BJ (cell line): ENCODE measurements at regions not wholly inside any gene's neighbourhood (a gene's known extent, or its start where the extent isn't known, plus 50 kb on each side); places are given as distances from the start of the nearest gene placed in this dataset.
A peak's percentile ranks its signal among the peaks of the same experiment; 100 is the strongest.

Experiments
- CTCF ChIA-PET: fragments of 350-600 bp; formaldehyde crosslinking; extraction: SDS; loops from one replicate; lab custom pipeline; 2021; ENCODE audit warnings: antibody characterized with exemption, inconsistent platforms; lab: Yijun Ruan, JAX
- POLR2A ChIA-PET: fragments of 300-600 bp; sonication (Branson Sonifier 250); formaldehyde crosslinking; extraction: SDS; loops from one replicate; lab custom pipeline; 2021; ENCODE audit warnings: antibody characterized with exemption; lab: Charles Lee
- DNase-seq: peaks from one replicate; pipeline ENCODE4 v3.0.0-alpha.2; 2011; ENCODE audit warnings: low read depth
- H3K27me3 ChIP-seq: 2 replicates; pipeline ENCODE4 v1.6.0; 2011; ENCODE audit warnings: low read length; ENCODE audit not compliant: control insufficient read depth, insufficient read depth
- H3K36me3 ChIP-seq: 2 replicates; pipeline ENCODE4 v1.5.1; 2011; ENCODE audit warnings: low read length; ENCODE audit not compliant: control insufficient read depth, insufficient read depth
- H3K4me3 ChIP-seq: 2 replicates; pipeline ENCODE4 v1.5.1; 2011; ENCODE audit warnings: low read depth, mild to moderate bottlenecking, control low read depth, low read length
- TF ChIP-seq, protein P1 (sequence below): IDR thresholded peaks from 2 replicates; pipeline ENCODE4 v1.5.1; 2011; ENCODE audit warnings: low read depth, mild to moderate bottlenecking, control low read depth, inconsistent platforms, low read length, moderate library complexity; ENCODE audit not compliant: insufficient read depth

DNA sequence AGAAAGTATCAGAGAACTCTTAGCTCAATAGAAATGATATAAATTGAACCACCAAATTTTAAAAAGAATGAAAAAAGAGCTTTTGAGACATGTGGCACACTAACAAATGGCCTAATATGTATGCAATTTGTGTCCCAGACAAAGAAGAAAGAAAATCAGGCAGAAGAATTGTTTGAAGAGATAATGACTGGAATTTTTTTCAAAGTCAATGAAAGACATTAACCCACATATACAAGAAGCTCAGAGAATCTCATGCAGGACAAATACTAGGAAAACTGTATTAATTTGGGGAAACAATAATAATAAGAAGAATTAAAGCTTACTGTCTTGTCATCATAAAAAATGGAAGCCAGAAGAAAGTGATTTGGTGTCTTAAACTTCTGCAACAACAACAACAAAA, 304.1 kb upstream of the RND3 start:
- Histone ChIP-seq H3K27me3 (no peaks in the 10 kb centered on the region), H3K36me3 (no peaks in the 10 kb centered on the region), H3K4me3 (no peak overlapping the region)
- TF ChIP-seq, protein P1, sequence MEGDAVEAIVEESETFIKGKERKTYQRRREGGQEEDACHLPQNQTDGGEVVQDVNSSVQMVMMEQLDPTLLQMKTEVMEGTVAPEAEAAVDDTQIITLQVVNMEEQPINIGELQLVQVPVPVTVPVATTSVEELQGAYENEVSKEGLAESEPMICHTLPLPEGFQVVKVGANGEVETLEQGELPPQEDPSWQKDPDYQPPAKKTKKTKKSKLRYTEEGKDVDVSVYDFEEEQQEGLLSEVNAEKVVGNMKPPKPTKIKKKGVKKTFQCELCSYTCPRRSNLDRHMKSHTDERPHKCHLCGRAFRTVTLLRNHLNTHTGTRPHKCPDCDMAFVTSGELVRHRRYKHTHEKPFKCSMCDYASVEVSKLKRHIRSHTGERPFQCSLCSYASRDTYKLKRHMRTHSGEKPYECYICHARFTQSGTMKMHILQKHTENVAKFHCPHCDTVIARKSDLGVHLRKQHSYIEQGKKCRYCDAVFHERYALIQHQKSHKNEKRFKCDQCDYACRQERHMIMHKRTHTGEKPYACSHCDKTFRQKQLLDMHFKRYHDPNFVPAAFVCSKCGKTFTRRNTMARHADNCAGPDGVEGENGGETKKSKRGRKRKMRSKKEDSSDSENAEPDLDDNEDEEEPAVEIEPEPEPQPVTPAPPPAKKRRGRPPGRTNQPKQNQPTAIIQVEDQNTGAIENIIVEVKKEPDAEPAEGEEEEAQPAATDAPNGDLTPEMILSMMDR: no peak
- DNase-seq: no peak
- POLR2A ChIA-PET: interaction anchor here (0.6 kb wide), 1 partner anchor 325 kb away, joined by 3 read pairs; no protein-coding TSS in a partner anchor
- CTCF ChIA-PET: interaction anchor here (1.2 kb wide), 1 partner anchor 117 kb away, joined by 3 read pairs; no protein-coding TSS in a partner anchor

DNA sequence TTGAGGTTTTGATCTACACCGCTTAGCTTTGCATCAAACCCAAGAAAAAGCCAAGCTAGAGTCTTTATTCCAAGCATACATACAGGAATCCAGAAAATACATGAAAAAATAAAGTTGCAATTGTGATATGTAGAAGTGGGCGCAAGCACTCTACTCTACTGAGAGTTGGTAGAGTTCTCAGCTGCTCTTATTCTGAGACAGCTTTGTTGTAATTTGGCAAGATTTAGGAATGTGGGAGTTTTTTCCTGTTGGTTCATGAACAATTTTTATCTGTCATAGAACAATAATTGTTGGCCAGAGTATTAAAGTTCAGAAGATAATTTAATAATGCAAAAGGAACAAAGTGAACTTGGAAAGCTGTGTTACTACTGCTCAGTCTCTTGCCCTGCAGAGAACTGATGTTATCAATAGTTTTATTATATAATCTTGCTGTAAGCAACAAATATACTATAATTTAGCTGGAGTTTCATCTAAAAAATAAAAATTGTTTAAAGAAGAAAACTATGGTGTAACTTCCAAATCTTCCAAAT, 302.0 kb upstream of the RND3 start:
- H3K4me3 ChIP-seq: no peak overlapping the region
- DNase-seq: no peak
- TF ChIP-seq, protein P1: no peak
- H3K27me3 ChIP-seq: no peaks in the 10 kb centered on the region
- ChIA-PET POLR2A (no interaction called here), CTCF (interaction anchor here (0.6 kb wide), 1 partner anchor 139 kb away, joined by 3 read pairs; no protein-coding TSS in a partner anchor)
- no peaks in the 10 kb centered on the region for H3K36me3 ChIP-seq

DNA sequence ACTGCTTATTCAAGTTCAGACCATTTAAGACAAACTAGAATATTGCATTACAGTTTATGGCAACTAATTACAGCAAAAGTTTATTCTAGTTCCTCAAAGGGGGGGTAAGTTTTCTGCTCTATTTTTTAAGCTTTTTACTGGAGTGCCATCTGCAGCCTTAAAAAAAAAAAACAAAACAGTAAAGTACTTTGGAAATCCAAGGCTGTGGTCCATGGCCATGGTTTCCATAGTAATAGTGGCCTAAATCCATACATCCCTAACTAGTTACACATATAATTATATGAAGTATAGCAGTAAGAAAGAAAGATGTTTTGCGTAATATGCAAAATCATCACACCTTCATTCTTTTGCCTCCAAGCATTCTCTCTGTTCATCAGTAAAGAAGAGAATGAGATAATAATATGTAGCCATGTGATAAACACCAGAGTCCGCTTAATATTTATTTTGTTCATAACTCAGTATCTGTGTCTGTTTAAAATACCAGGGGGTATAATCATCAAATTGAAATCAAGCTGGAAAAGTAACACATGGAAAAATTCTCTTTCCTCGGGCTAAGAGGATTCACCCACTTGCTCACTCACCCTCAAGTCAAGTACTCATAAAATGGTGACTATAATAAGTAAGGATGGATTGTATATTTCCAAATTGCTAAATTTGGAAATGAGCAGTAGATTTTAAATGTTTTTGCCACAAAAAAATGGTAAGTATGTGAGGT, 301.1 kb upstream of the RND3 start:
- Histone ChIP-seq H3K36me3 (no peaks in the 10 kb centered on the region), H3K27me3 (no peaks in the 10 kb centered on the region), H3K4me3 (no peak overlapping the region)
- ChIA-PET POLR2A (interaction anchor here (1.0 kb wide), 1 partner anchor 169 kb away, joined by 4 read pairs; no protein-coding TSS in a partner anchor), CTCF (interaction anchor here (1.4 kb wide), 1 partner anchor 11 kb away, joined by 4 read pairs; no protein-coding TSS in a partner anchor)
- peak; percentile 61 for DNase-seq
- TF ChIP-seq, protein P1: no peak

DNA sequence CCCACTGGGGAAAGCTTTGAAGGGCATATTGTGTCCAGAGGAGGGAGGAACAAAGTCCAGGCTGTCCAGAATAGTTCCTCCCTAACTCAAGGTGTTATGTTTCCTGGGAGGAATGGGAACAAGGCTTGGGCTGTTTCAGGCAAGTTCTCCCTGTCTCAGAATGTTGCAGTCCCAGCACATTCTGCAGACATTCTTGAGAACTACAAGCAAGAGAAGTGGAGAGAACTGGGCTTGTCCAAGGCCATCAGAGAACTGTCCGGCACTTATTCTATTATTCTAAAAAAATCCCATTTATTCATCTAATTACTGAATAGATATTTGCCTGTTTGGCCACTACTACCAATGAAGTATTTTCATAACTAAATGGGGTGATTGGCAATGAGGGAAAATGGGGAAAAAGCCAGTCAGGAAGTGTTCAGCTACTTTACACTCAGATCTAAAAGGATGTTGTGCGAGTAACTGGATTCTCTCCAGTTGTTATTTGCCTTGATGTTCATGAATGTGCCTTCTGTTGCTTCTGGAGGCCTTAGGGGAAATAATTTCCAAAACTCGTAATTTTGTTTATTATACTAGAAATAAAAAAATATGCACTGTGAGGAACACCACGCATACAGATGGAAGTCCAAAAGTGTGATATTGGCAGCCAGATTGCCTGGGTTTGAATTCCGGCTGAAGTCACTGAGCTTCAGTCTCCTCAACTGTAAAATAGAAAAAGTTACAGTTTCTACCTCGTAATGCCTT, 300.1 kb upstream of the RND3 start:
- POLR2A ChIA-PET: interaction anchor here (0.6 to 1.0 kb wide), 2 partner anchors 81 to 168 kb away, joined by 4 read pairs; no protein-coding TSS in a partner anchor
- TF ChIP-seq, protein P1: no peak
- no peak for DNase-seq
- H3K4me3 ChIP-seq: no peak overlapping the region
- H3K27me3 ChIP-seq: no peaks in the 10 kb centered on the region
- H3K36me3 ChIP-seq: no peaks in the 10 kb centered on the region
- CTCF ChIA-PET: interaction anchor here (1.4 kb wide), 1 partner anchor 10 kb away, joined by 4 read pairs; no protein-coding TSS in a partner anchor

DNA sequence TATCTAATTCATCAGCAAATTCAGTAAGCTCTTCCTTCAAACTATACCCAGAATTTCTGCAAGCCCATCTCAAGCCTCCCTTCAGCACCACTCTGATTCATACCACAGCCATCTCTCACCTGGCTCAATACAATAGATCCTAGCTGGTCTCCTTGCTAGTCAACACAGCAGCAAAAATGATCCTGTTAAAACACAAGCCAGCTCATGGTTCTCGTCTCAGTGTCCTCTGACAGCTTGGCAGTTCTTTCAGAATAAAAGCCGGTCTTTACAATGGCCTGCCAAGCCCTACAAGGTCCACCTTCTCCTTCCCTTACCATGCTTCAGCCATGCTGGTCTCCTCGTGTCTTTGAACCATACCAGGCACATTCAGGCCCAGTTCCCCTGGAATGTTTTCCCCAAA, 296.9 kb upstream of the RND3 start:
- CTCF ChIA-PET: no interaction called here
- H3K4me3 ChIP-seq: no peak overlapping the region

More for the DNA sequence above, 296.9 kb upstream of the RND3 start:
- POLR2A ChIA-PET: no interaction called here
- no peak for DNase-seq
- TF ChIP-seq, protein P1: no peak
- Histone ChIP-seq H3K36me3 (no peaks in the 10 kb centered on the region), H3K27me3 (no peaks in the 10 kb centered on the region)
